Loucy (cell line): ENCODE measurements at regions not wholly inside any gene's neighbourhood (a gene's known extent, or its start where the extent isn't known, plus 50 kb on each side); places are given as distances from the start of the nearest gene placed in this dataset.

Experiments
- H2AFZ ChIP-seq: fragments of 200-600 bp; sonication (generic); 2 replicates; pipeline ENCODE4 v1.6.0; 2016; ENCODE audit warnings: antibody characterized with exemption, mild to moderate bottlenecking, low read length, moderate library complexity
- H3F3A ChIP-seq: fragments of 200-600 bp; 2 replicates; pipeline ENCODE4 v1.6.0; 2016; ENCODE audit warnings: antibody characterized with exemption, low read depth, mild to moderate bottlenecking
- H3K27me3 ChIP-seq: fragments of 200-600 bp; sonication (generic); 2 replicates; pipeline ENCODE4 v1.6.1; 2014; ENCODE audit warnings: low read length, mild to moderate bottlenecking; ENCODE audit not compliant: insufficient read depth, poor library complexity, severe bottlenecking
- H3K36me3 ChIP-seq: fragments of 200-600 bp; sonication (generic); 2 replicates; pipeline ENCODE4 v1.6.1; 2016; ENCODE audit warnings: low read length; ENCODE audit not compliant: insufficient read depth
- H3K4me1 ChIP-seq: fragments of 200-600 bp; sonication (generic); 2 replicates; pipeline ENCODE4 v1.5.1; 2014; ENCODE audit warnings: low read length, mild to moderate bottlenecking; ENCODE audit not compliant: insufficient read depth, poor library complexity, severe bottlenecking
- H3K4me2 ChIP-seq: fragments of 200-600 bp; sonication (generic); 2 replicates; pipeline ENCODE4 v1.6.0; 2014; ENCODE audit warnings: antibody characterized with exemption, low read length, low read depth, mild to moderate bottlenecking; ENCODE audit not compliant: poor library complexity, severe bottlenecking
- H3K4me3 ChIP-seq: fragments of 200-600 bp; sonication (generic); 2 replicates; pipeline ENCODE4 v1.5.1; 2014; ENCODE audit warnings: low read length, mild to moderate bottlenecking, mixed read lengths; ENCODE audit not compliant: poor library complexity, severe bottlenecking
- H3K79me2 ChIP-seq: fragments of 200-600 bp; sonication (generic); 2 replicates; pipeline ENCODE4 v1.6.1; 2014; ENCODE audit warnings: low read length; ENCODE audit not compliant: insufficient read depth
- H3K9ac ChIP-seq: fragments of 200-600 bp; sonication (generic); 2 replicates; pipeline ENCODE4 v1.6.0; 2014; ENCODE audit warnings: mild to moderate bottlenecking, low read depth, low read length, moderate library complexity; ENCODE audit not compliant: poor library complexity, severe bottlenecking
- H3K9me2 ChIP-seq: fragments of 200-600 bp; sonication (generic); replicated peaks from 2 replicates; pipeline ENCODE4 v1.6.1; 2016; ENCODE audit warnings: low read depth, low read length, mixed read lengths
- H3K9me3 ChIP-seq: fragments of 200-600 bp; sonication (generic); 2 replicates; pipeline ENCODE4 v1.6.1; 2014; ENCODE audit warnings: mild to moderate bottlenecking, antibody characterized with exemption, low read length, low read depth; ENCODE audit not compliant: insufficient read depth
- H4K20me1 ChIP-seq: fragments of 200-600 bp; sonication (generic); 2 replicates; pipeline ENCODE4 v1.6.0; 2014; ENCODE audit warnings: antibody characterized with exemption, low read length, mild to moderate bottlenecking; ENCODE audit not compliant: insufficient read depth, poor library complexity, severe bottlenecking
- CTCF ChIP-seq: fragments of 200-600 bp; sonication (generic); conservative IDR thresholded peaks from 2 replicates; pipeline ENCODE4 v1.5.1; 2014; ENCODE audit warnings: mild to moderate bottlenecking, antibody characterized with exemption, low read length
- EZH2phosphoT487 ChIP-seq: fragments of 200-600 bp; IDR thresholded peaks from 2 replicates; pipeline ENCODE4 v1.6.1; 2018; ENCODE audit warnings: antibody characterized with exemption, mild to moderate bottlenecking, moderate library complexity, borderline replicate concordance

- Histone ChIP-seq H3F3A (no peaks in the 10 kb centered on the region), H3K4me1 (peaks cover 11% of the 10 kb centered on the region), H3K4me2 (no peak overlapping the region), H4K20me1 (no peaks in the 10 kb centered on the region), H3K9ac (no peak overlapping the region), H3K9me2 (no peaks in the 10 kb centered on the region), H2AFZ (no peak overlapping the region), H3K27me3 (no peaks in the 10 kb centered on the region), H3K4me3 (no peak overlapping the region), H3K36me3 (no peaks in the 10 kb centered on the region), H3K79me2 (no peaks in the 10 kb centered on the region), H3K9me3 (no peaks in the 10 kb centered on the region)
- TF ChIP-seq CTCF (no peak), EZH2phosphoT487 (no peak)
Measured at GRCh38 chr7:35495844-35496243, 199.1 kb downstream of the HERPUD2 start.

GRCh38 chr7:35495377-35495776 is 199.6 kb downstream of the HERPUD2 start:
- Histone ChIP-seq H3K9me3 (no peaks in the 10 kb centered on the region), H3K9me2 (no peaks in the 10 kb centered on the region), H3K4me2 (no peak overlapping the region), H3K36me3 (no peaks in the 10 kb centered on the region), H3K9ac (no peak overlapping the region), H3K4me1 (peaks cover 11% of the 10 kb centered on the region), H3K79me2 (no peaks in the 10 kb centered on the region), H3K27me3 (no peaks in the 10 kb centered on the region), H2AFZ (no peak overlapping the region), H3K4me3 (no peak overlapping the region), H4K20me1 (no peaks in the 10 kb centered on the region), H3F3A (no peaks in the 10 kb centered on the region)
- no peak for TF ChIP-seq EZH2phosphoT487
- no peak for TF ChIP-seq CTCF

- Histone ChIP-seq H3K36me3 (no peaks in the 10 kb centered on the region), H3F3A (no peaks in the 10 kb centered on the region), H3K27me3 (no peaks in the 10 kb centered on the region), H3K4me1 (peaks cover 11% of the 10 kb centered on the region), H3K79me2 (no peaks in the 10 kb centered on the region), H4K20me1 (no peaks in the 10 kb centered on the region), H3K4me3 (no peak overlapping the region), H2AFZ (no peak overlapping the region), H3K9ac (no peak overlapping the region), H3K4me2 (no peak overlapping the region), H3K9me2 (no peaks in the 10 kb centered on the region), H3K9me3 (no peaks in the 10 kb centered on the region)
- no peak for TF ChIP-seq CTCF
- TF ChIP-seq EZH2phosphoT487, result no peak
Measured at GRCh38 chr7:35494407-35494806, 200.5 kb downstream of the HERPUD2 start.
